PFSK-1 (cell line): ENCODE measurements at regions not wholly inside any gene's neighbourhood (a gene's known extent, or its start where the extent isn't known, plus 50 kb on each side); places are given as distances from the start of the nearest gene placed in this dataset.

ENCODE experiments used
- POLR2AphosphoS5 ChIP-seq: IDR thresholded peaks from 2 replicates; pipeline ENCODE4 v1.6.1; 2012; ENCODE audit warnings: low read depth, mild to moderate bottlenecking, control low read depth, low read length, moderate library complexity
- TAF1 ChIP-seq: IDR thresholded peaks from 2 replicates; pipeline ENCODE4 v1.6.1; 2012; ENCODE audit warnings: low read length, control low read depth, borderline replicate concordance; ENCODE audit not compliant: insufficient read depth

- TF ChIP-seq POLR2AphosphoS5 (no peak), TAF1 (no peak)
Observed at GRCh38 chr3:104816008-104816407, 550.7 kb upstream of the ALCAM start.
